SU-DHL-6 (cell line): ENCODE measurements at regions not wholly inside any gene's neighbourhood (a gene's known extent, or its start where the extent isn't known, plus 50 kb on each side); places are given as distances from the start of the nearest gene placed in this dataset.
A peak's percentile ranks its signal among the peaks of the same experiment; 100 is the strongest.

ENCODE experiments used
- H2AFZ ChIP-seq: fragments of 200-600 bp; sonication (generic); 2 replicates; pipeline ENCODE4 v1.6.1; 2014; ENCODE audit warnings: low read depth, mild to moderate bottlenecking, moderate library complexity, mixed read lengths, antibody characterized with exemption, low read length; ENCODE audit not compliant: severe bottlenecking
- H3F3A ChIP-seq: fragments of 200-600 bp; shearing (Covaris generic); 2 replicates; pipeline ENCODE4 v1.6.0; 2016; ENCODE audit warnings: antibody characterized with exemption, mild to moderate bottlenecking; ENCODE audit not compliant: insufficient read depth
- H3K27ac ChIP-seq: fragments of 200-600 bp; sonication (generic); 2 replicates; pipeline ENCODE4 v1.5.1; 2016; ENCODE audit warnings: low read depth, mild to moderate bottlenecking, low read length, moderate library complexity, mixed read lengths
- H3K27me3 ChIP-seq: fragments of 200-600 bp; sonication (generic), shearing (Covaris generic); 2 replicates; pipeline ENCODE4 v1.6.0; 2014; ENCODE audit warnings: mild to moderate bottlenecking, low read length
- H3K36me3 ChIP-seq: fragments of 200-600 bp; sonication (generic); 2 replicates; pipeline ENCODE4 v1.6.1; 2014; ENCODE audit warnings: mild to moderate bottlenecking, low read length, mixed read lengths
- H3K4me2 ChIP-seq: fragments of 300-600, 200-600 bp; shearing (Covaris generic), sonication (generic); 2 replicates; pipeline ENCODE4 v1.6.0; 2014; ENCODE audit warnings: low read length, low read depth, mild to moderate bottlenecking; ENCODE audit not compliant: poor library complexity, severe bottlenecking
- H3K4me3 ChIP-seq: fragments of 200-600 bp; sonication (generic); 2 replicates; pipeline ENCODE4 v1.5.1; 2014; ENCODE audit warnings: antibody characterized with exemption, low read length, mild to moderate bottlenecking, mixed read lengths; ENCODE audit not compliant: insufficient read depth, poor library complexity, severe bottlenecking
- H3K79me2 ChIP-seq: fragments of 200-600 bp; sonication (generic); 2 replicates; pipeline ENCODE4 v1.6.1; 2014; ENCODE audit warnings: mild to moderate bottlenecking, low read length, moderate library complexity; ENCODE audit not compliant: insufficient read depth
- H3K9ac ChIP-seq: fragments of 200-600 bp; sonication (generic); 2 replicates; pipeline ENCODE4 v1.7.0; 2014; ENCODE audit warnings: mild to moderate bottlenecking, low read length
- H3K9me2 ChIP-seq: fragments of 200-600 bp; sonication (generic); replicated peaks from 2 replicates; pipeline ENCODE4 v1.6.1; 2014; ENCODE audit warnings: low read length; ENCODE audit not compliant: insufficient read depth
- H3K9me3 ChIP-seq: fragments of 200-600 bp; sonication (generic); 2 replicates; pipeline ENCODE4 v1.6.1; 2014; ENCODE audit warnings: low read length, mixed read lengths; ENCODE audit not compliant: insufficient read depth
- H4K20me1 ChIP-seq: fragments of 200-600 bp; sonication (generic); 2 replicates; pipeline ENCODE4 v1.6.1; 2014; ENCODE audit warnings: low read depth, mild to moderate bottlenecking, antibody characterized with exemption, low read length, moderate library complexity, mixed read lengths
- EZH2phosphoT487 ChIP-seq: fragments of 200-600 bp; sonication (generic), shearing (Covaris generic); conservative IDR thresholded peaks from 2 replicates; pipeline ENCODE4 v1.6.1; 2018; ENCODE audit warnings: mild to moderate bottlenecking, antibody characterized with exemption, low read length, moderate library complexity, mixed read lengths
- TF ChIP-seq, protein P1 (sequence below): fragments of 200-600 bp; sonication (generic); IDR thresholded peaks from one replicate; pipeline ENCODE4 v1.5.1; 2017; ENCODE audit warnings: antibody characterized with exemption, mild to moderate bottlenecking, low read length, moderate library complexity; ENCODE audit not compliant: insufficient read depth, poor library complexity, severe bottlenecking

- Histone ChIP-seq H3K4me3 (no peak overlapping the region), H3K27me3 (0 out of 2 replicates have a peak, but pooled peaks cover 4% of the 10 kb centered on the region), H3K79me2 (no peaks in the 10 kb centered on the region), H3K4me2 (no peak overlapping the region), H3K9ac (no peak overlapping the region), H3K27ac (no peak overlapping the region), H3K9me2 (no peaks in the 10 kb centered on the region), H3F3A (no peaks in the 10 kb centered on the region), H3K36me3 (no peaks in the 10 kb centered on the region), H4K20me1 (no peaks in the 10 kb centered on the region), H3K9me3 (no peaks in the 10 kb centered on the region), H2AFZ (no peak overlapping the region)
- TF ChIP-seq, protein P1, sequence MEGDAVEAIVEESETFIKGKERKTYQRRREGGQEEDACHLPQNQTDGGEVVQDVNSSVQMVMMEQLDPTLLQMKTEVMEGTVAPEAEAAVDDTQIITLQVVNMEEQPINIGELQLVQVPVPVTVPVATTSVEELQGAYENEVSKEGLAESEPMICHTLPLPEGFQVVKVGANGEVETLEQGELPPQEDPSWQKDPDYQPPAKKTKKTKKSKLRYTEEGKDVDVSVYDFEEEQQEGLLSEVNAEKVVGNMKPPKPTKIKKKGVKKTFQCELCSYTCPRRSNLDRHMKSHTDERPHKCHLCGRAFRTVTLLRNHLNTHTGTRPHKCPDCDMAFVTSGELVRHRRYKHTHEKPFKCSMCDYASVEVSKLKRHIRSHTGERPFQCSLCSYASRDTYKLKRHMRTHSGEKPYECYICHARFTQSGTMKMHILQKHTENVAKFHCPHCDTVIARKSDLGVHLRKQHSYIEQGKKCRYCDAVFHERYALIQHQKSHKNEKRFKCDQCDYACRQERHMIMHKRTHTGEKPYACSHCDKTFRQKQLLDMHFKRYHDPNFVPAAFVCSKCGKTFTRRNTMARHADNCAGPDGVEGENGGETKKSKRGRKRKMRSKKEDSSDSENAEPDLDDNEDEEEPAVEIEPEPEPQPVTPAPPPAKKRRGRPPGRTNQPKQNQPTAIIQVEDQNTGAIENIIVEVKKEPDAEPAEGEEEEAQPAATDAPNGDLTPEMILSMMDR = no peak
- no peak for TF ChIP-seq EZH2phosphoT487
Measured at GRCh38 chr10:101294109-101294508, 59.9 kb upstream of the BTRC start.

GRCh38 chr10:101295261-101295660 lies 58.7 kb upstream of the BTRC start:
- Histone ChIP-seq H3K9ac (no peak overlapping the region), H3K36me3 (no peaks in the 10 kb centered on the region), H3K9me2 (no peaks in the 10 kb centered on the region), H4K20me1 (no peaks in the 10 kb centered on the region), H3F3A (no peaks in the 10 kb centered on the region), H3K4me3 (no peak overlapping the region), H3K27me3 (0 out of 2 replicates have a peak, but pooled peaks cover 4% of the 10 kb centered on the region), H3K79me2 (no peaks in the 10 kb centered on the region), H3K4me2 (no peak overlapping the region), H3K9me3 (no peaks in the 10 kb centered on the region), H2AFZ (no peak overlapping the region), H3K27ac (no peak overlapping the region)
- TF ChIP-seq EZH2phosphoT487 = no peak
- TF ChIP-seq, protein P1 = no peak

- H4K20me1 ChIP-seq = no peaks in the 10 kb centered on the region
- H3K27ac ChIP-seq = no peak overlapping the region
- H3K27me3 ChIP-seq = no peaks in the 10 kb centered on the region
- no peaks in the 10 kb centered on the region for H3K9me2 ChIP-seq
- no peak overlapping the region for H3K4me3 ChIP-seq
- no peaks in the 10 kb centered on the region for H3F3A ChIP-seq
- H3K9ac ChIP-seq = no peak overlapping the region
- H3K36me3 ChIP-seq = no peaks in the 10 kb centered on the region
- TF ChIP-seq, protein P1 = peak; percentile 89
- TF ChIP-seq EZH2phosphoT487 = no peak
- H3K9me3 ChIP-seq = no peaks in the 10 kb centered on the region
- H2AFZ ChIP-seq = no peak overlapping the region
- no peaks in the 10 kb centered on the region for H3K79me2 ChIP-seq
- H3K4me2 ChIP-seq = no peak overlapping the region
Measured at GRCh38 chr10:101297901-101298486, 56.0 kb upstream of the BTRC start.
